GM12872 (cell line): ENCODE measurements at regions not wholly inside any gene's neighbourhood (a gene's known extent, or its start where the extent isn't known, plus 50 kb on each side); places are given as distances from the start of the nearest gene placed in this dataset.

ENCODE experiments used
- TF ChIP-seq, protein P1 (sequence below): IDR thresholded peaks from 3 replicates; pipeline ENCODE4 v1.5.1; 2011; ENCODE audit warnings: low read depth, mild to moderate bottlenecking, low read length, moderate library complexity; ENCODE audit not compliant: insufficient read depth

DNA sequence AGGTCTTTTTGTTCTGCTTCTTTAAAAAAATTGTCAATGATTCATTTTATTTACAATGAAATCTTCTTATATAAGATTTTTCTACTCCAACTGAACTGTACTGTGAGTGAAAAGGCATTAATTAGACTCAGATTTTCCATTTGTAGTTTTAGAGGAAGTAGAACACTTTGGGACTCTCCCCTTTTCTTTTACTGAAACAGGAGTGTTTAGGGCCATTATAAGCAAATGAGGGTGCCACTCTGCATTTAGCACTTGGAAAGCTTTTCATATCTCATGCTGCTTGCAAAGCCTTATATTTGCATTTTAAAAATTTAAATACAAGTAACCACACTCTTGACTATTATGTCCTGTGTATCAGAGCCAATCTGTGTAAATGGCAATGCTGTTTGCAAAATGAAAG, 584.3 kb downstream of the KLHL13 start:
- TF ChIP-seq, protein P1, sequence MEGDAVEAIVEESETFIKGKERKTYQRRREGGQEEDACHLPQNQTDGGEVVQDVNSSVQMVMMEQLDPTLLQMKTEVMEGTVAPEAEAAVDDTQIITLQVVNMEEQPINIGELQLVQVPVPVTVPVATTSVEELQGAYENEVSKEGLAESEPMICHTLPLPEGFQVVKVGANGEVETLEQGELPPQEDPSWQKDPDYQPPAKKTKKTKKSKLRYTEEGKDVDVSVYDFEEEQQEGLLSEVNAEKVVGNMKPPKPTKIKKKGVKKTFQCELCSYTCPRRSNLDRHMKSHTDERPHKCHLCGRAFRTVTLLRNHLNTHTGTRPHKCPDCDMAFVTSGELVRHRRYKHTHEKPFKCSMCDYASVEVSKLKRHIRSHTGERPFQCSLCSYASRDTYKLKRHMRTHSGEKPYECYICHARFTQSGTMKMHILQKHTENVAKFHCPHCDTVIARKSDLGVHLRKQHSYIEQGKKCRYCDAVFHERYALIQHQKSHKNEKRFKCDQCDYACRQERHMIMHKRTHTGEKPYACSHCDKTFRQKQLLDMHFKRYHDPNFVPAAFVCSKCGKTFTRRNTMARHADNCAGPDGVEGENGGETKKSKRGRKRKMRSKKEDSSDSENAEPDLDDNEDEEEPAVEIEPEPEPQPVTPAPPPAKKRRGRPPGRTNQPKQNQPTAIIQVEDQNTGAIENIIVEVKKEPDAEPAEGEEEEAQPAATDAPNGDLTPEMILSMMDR: no peak

DNA sequence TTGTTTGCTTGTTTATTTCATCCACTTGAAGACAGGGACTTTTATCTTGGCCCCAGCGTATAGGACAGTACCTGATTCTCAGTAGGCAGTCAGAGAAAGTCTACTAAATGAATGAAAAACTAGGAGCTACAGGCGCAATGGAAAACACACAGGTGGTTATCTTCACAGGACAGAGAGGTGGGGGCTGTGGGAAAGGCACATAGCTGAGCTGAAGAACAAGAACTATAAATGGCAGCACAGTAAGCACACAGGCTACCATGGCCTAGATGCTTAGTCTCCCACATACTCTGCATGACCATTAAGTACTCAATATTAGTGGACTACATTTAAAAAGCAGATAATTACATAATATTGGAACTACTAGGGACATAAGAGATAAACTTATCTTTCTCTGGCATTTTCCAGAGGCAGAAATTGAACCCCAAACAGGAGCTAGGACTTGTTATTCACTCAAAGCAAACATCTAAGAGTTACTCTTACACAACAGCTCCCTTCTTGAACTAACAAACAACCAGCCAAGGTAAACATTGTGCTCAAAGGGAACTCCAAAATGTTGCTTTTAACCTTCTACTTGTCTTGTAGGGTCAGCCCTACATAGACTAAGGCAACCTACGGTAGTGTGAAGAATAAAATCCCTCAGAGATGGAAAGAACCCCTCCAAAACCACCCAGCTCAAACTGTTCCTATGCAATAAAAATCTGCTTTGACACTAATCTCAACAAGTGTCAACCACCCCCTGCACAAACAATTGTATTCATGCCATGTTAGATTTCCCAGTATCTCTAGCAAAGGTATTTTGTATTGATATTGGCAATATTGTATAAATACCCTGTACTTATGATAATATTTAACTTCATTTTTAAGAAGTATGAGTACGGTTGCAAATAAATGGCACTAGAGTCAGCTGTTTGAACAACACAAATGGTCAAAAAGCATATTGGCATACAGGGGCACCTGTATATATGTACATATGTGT, 593.6 kb downstream of the KLHL13 start:
- TF ChIP-seq, protein P1: no peak

DNA sequence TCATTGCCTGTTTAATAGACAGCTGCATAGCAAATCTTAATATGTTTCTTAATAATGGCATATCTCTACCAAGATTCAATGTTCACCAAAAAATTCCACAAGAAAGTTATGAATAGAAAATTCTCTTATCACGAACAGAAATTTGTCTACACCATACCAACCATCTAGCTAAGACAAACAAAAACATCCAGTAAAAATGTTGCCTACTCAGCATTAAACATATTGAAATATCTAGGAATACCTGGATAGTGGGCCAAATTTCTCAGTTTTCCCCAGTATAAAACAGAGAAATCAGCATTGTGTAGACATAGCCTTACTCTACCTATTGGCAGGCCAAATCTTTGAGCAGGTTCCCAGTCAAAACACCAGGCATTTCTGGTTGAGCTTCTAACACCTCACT, 598.6 kb downstream of the KLHL13 start:
- TF ChIP-seq, protein P1: no peak

DNA sequence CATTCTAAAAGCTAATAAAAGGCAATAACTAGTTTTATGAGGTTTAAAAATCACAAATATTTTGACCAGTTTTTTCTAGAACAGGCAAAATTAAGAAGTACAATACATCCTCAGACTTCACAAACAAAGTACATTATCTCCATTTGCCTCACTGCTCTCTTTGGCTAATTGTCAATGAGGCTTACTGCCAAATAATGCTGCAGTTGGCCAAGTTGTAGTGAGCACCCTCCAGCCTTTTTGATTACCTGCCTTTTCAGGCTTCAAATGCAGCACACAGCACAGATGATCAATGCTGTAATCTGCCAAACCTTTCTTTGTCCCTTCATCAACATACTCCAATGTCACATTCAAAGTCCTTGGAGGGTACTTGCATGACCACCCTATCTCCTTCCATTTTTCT, 605.2 kb downstream of the KLHL13 start:
- TF ChIP-seq, protein P1: no peak

DNA sequence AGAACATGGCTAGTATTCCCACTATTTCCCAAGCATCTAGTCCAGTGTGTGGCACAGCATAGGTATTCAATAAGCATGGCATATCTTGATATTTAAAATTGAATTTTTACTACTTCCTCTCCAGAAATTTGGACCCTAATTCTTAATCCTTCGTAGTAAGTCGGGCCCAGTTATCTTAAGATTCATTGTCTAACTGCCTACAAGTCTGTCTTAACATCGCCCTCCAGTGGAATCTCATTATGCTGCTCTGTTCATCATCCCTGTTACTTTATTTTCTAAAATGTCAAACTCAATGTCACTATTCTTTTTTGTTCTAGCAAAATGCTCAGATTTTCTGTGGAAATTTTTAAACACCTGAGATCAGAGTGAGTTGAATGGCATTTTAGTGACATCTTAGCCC, 606.2 kb downstream of the KLHL13 start:
- TF ChIP-seq, protein P1: no peak

DNA sequence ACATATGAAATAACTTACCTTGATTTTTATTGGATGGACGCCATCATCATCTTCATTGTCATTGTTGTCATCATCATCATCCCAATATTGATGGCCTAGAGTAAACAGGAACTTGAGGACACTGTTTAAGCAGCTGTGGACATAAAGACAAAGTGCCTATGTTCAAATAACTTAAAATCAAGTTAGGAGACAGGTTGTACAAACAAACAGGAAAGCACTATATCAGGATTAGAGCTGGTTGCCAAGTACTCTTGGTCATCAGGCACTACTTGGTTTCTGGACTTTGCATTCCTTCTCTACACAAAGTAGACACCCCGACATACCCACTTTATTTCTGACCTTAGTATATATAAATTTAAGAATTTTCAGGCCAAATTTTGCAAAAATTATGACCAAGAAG, 608.6 kb downstream of the KLHL13 start:
- TF ChIP-seq, protein P1: no peak

DNA sequence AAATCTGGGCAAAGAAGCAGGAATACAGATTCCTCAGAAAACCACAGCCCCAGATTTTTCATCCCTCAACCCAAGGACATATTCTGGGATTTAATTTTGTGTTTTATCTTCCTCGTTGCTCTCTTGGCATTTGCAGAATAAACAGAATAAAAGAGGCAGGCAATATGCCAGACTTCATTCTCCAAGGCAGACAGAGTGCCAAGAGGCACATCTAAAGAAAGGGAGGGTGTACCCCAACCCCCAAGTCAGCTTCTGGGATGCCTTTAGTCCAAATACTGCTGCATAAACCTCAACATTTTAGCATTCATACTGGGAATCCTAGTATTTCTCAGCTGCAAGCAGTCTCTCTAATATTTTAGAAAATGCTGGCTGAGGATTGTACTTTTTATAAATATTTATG, 629.2 kb downstream of the KLHL13 start:
- TF ChIP-seq, protein P1: no peak
